ENCODE measurements at regions not wholly inside any gene's neighbourhood (a gene's known extent, or its start where the extent isn't known, plus 50 kb on each side); places are given as distances from the start of the nearest gene placed in this dataset.
A peak's percentile ranks its signal among the peaks of the same experiment; 100 is the strongest.

DNA sequence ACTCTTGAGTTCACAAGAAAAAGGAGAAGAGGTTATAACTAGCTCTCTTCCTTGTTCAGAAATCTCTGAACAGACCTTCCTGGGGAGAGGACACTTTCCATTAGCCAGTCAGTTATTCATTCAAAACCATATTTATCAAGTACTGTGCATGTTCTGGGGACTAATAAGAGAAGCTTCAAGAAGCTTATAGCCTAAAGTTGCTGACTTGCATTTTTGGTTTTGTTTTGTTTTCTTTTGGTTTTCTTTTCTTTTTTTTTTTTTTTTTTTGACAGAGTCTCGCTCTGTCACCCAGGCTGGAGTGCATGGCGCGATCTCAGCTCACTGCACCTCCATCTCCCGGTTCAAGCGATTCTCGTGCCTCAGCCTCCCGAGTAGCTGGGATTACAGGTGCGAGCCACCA, 471.4 kb downstream of the KLF12 start:
- Mint-ChIP-seq H3K9me3 (peaks cover 5% of the 10 kb centered on the region; the same call in 1 of the 2 replicates), H3K27ac (no peak overlapping the region), H3K36me3 (no peaks in the 10 kb centered on the region), H3K4me3 (no peak overlapping the region), H3K4me1 (peaks cover 7% of the 10 kb centered on the region; the same call in 1 of the 2 replicates), H3K27me3 (ENCODE audit: low read depth) (no peaks in the 10 kb centered on the region)
- POLR2A ChIA-PET = no interaction called here
- TF ChIP-seq, protein P1, sequence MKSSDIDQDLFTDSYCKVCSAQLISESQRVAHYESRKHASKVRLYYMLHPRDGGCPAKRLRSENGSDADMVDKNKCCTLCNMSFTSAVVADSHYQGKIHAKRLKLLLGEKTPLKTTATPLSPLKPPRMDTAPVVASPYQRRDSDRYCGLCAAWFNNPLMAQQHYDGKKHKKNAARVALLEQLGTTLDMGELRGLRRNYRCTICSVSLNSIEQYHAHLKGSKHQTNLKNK (CRISPR knock-in tag; IDR thresholded peaks at IDR 0.05) = no peak
- no peak for TF ChIP-seq ZNF396 (CRISPR knock-in tag; IDR thresholded peaks at IDR 0.05; ENCODE audit: borderline replicate concordance)
- no peak for TF ChIP-seq HMGA2 (CRISPR knock-in tag; IDR thresholded peaks at IDR 0.05)
- TF ChIP-seq PRRX2 (CRISPR knock-in tag; IDR thresholded peaks at IDR 0.05) = no peak
- TF ChIP-seq ZNF671 (CRISPR knock-in tag; IDR thresholded peaks at IDR 0.05) = no peak
- CTCF ChIA-PET = interaction anchor here (0.6 kb wide), 1 partner anchor 413 kb away, joined by 3 read pairs; no protein-coding TSS in a partner anchor
- DNase-seq (ENCODE audit: low spot score) = no peak
- ATAC-seq = no peak

DNA sequence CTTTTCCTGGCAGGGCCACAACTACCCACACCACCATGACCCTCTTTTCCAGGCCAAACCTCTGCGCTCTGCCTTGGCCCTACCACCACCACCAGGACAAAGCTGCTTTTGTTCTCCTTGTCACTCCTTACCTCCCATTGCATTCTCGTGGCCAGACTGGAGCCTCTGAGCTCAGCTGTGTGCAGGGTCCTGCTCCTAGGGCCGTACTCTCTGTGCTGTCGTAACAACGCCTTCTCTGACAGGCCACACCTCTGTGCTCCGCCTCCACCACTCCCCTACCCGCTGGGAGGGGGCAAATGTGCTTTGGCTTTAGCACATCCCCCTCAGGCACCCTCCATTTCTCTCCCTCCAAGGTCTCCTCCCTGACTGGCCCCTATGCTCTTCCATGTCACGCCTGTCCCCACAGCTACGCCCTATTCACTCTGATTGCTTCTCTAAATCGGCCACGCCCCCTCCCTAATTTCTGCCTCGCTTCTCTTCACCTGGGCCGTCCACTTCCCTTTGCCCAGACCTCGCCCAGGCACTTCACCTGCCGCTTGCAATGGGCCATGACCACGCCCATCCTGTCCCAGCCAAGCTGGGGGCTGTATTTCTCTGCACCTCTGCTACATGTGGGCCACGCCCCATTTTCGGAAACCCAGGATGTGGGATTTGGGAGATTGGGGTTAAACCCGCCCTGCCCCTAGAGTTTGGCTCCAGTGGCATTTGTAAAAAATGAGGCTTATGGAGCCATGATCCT, 472.3 kb downstream of the KLF12 start:
- no peak overlapping the region for H3K27ac Mint-ChIP-seq
- CTCF ChIA-PET = no interaction called here
- ATAC-seq = peak; percentile 67

DNA sequence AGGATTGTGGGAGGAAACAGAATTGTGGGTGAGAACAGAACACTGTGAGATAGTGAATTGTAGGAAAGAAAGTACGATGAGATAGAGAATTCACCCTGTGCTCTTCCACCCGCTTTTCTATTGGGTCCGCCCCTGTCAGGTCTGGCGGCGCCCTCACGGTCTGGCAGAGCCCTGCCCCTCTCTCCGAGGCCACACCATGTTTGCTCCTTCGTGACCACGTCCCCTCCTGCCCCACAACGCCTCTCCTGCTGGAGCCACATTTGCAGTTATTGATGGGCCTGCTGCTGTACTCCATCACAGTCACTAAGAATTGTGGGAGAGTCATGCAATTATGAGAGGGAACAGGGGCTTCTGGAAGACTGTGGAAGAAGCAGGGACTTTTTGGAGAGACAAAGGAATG, 473.1 kb downstream of the KLF12 start:
- Mint-ChIP-seq H3K27ac (no peak overlapping the region), H3K36me3 (no peaks in the 10 kb centered on the region), H3K9me3 (peaks cover 5% of the 10 kb centered on the region; the same call in 1 of the 2 replicates), H3K4me1 (peaks cover 7% of the 10 kb centered on the region; the same call in 1 of the 2 replicates), H3K4me3 (no peak overlapping the region), H3K27me3 (ENCODE audit: low read depth) (no peaks in the 10 kb centered on the region)
- ATAC-seq (no peak), DNase-seq (ENCODE audit: low spot score) (no peak)
- POLR2A ChIA-PET = no interaction called here
- CTCF ChIA-PET = no interaction called here
- TF ChIP-seq ZNF317 (CRISPR knock-in tag; IDR thresholded peaks at IDR 0.05; ENCODE audit: borderline replicate concordance, low read depth) = no peak
- TF ChIP-seq, protein P2, sequence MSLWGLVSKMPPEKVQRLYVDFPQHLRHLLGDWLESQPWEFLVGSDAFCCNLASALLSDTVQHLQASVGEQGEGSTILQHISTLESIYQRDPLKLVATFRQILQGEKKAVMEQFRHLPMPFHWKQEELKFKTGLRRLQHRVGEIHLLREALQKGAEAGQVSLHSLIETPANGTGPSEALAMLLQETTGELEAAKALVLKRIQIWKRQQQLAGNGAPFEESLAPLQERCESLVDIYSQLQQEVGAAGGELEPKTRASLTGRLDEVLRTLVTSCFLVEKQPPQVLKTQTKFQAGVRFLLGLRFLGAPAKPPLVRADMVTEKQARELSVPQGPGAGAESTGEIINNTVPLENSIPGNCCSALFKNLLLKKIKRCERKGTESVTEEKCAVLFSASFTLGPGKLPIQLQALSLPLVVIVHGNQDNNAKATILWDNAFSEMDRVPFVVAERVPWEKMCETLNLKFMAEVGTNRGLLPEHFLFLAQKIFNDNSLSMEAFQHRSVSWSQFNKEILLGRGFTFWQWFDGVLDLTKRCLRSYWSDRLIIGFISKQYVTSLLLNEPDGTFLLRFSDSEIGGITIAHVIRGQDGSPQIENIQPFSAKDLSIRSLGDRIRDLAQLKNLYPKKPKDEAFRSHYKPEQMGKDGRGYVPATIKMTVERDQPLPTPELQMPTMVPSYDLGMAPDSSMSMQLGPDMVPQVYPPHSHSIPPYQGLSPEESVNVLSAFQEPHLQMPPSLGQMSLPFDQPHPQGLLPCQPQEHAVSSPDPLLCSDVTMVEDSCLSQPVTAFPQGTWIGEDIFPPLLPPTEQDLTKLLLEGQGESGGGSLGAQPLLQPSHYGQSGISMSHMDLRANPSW (CRISPR knock-in tag; conservative IDR thresholded peaks at IDR 0.05; ENCODE audit: low read depth) = no peak
- no peak for TF ChIP-seq TCF7 (CRISPR knock-in tag; IDR thresholded peaks at IDR 0.05; ENCODE audit: low read depth)
- TF ChIP-seq, protein P1 (CRISPR knock-in tag; IDR thresholded peaks at IDR 0.05) = no peak
- TF ChIP-seq, protein P3, sequence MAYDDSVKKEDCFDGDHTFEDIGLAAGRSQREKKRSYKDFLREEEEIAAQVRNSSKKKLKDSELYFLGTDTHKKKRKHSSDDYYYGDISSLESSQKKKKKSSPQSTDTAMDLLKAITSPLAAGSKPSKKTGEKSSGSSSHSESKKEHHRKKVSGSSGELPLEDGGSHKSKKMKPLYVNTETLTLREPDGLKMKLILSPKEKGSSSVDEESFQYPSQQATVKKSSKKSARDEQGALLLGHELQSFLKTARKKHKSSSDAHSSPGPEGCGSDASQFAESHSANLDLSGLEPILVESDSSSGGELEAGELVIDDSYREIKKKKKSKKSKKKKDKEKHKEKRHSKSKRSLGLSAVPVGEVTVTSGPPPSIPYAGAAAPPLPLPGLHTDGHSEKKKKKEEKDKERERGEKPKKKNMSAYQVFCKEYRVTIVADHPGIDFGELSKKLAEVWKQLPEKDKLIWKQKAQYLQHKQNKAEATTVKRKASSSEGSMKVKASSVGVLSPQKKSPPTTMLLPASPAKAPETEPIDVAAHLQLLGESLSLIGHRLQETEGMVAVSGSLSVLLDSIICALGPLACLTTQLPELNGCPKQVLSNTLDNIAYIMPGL (CRISPR knock-in tag; IDR thresholded peaks at IDR 0.05) = no peak
- TF ChIP-seq, protein P4, sequence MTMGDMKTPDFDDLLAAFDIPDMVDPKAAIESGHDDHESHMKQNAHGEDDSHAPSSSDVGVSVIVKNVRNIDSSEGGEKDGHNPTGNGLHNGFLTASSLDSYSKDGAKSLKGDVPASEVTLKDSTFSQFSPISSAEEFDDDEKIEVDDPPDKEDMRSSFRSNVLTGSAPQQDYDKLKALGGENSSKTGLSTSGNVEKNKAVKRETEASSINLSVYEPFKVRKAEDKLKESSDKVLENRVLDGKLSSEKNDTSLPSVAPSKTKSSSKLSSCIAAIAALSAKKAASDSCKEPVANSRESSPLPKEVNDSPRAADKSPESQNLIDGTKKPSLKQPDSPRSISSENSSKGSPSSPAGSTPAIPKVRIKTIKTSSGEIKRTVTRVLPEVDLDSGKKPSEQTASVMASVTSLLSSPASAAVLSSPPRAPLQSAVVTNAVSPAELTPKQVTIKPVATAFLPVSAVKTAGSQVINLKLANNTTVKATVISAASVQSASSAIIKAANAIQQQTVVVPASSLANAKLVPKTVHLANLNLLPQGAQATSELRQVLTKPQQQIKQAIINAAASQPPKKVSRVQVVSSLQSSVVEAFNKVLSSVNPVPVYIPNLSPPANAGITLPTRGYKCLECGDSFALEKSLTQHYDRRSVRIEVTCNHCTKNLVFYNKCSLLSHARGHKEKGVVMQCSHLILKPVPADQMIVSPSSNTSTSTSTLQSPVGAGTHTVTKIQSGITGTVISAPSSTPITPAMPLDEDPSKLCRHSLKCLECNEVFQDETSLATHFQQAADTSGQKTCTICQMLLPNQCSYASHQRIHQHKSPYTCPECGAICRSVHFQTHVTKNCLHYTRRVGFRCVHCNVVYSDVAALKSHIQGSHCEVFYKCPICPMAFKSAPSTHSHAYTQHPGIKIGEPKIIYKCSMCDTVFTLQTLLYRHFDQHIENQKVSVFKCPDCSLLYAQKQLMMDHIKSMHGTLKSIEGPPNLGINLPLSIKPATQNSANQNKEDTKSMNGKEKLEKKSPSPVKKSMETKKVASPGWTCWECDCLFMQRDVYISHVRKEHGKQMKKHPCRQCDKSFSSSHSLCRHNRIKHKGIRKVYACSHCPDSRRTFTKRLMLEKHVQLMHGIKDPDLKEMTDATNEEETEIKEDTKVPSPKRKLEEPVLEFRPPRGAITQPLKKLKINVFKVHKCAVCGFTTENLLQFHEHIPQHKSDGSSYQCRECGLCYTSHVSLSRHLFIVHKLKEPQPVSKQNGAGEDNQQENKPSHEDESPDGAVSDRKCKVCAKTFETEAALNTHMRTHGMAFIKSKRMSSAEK (CRISPR knock-in tag; IDR thresholded peaks at IDR 0.05; ENCODE audit: borderline replicate concordance) = no peak
- TF ChIP-seq GRHL2 (CRISPR knock-in tag; IDR thresholded peaks at IDR 0.05; ENCODE audit: insufficient replicate concordance, severe bottlenecking) = no peak
- TF ChIP-seq HMGA2 (CRISPR knock-in tag; IDR thresholded peaks at IDR 0.05) = no peak
- TF ChIP-seq, protein P5, sequence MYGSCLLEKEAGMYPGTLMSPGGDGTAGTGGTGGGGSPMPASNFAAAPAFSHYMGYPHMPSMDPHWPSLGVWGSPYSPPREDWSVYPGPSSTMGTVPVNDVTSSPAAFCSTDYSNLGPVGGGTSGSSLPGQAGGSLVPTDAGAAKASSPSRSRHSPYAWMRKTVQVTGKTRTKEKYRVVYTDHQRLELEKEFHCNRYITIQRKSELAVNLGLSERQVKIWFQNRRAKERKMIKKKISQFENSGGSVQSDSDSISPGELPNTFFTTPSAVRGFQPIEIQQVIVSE (CRISPR knock-in tag; IDR thresholded peaks at IDR 0.05; ENCODE audit: borderline replicate concordance) = no peak
- TF ChIP-seq CREM (CRISPR knock-in tag; IDR thresholded peaks at IDR 0.05) = no peak
- TF ChIP-seq, protein P6, sequence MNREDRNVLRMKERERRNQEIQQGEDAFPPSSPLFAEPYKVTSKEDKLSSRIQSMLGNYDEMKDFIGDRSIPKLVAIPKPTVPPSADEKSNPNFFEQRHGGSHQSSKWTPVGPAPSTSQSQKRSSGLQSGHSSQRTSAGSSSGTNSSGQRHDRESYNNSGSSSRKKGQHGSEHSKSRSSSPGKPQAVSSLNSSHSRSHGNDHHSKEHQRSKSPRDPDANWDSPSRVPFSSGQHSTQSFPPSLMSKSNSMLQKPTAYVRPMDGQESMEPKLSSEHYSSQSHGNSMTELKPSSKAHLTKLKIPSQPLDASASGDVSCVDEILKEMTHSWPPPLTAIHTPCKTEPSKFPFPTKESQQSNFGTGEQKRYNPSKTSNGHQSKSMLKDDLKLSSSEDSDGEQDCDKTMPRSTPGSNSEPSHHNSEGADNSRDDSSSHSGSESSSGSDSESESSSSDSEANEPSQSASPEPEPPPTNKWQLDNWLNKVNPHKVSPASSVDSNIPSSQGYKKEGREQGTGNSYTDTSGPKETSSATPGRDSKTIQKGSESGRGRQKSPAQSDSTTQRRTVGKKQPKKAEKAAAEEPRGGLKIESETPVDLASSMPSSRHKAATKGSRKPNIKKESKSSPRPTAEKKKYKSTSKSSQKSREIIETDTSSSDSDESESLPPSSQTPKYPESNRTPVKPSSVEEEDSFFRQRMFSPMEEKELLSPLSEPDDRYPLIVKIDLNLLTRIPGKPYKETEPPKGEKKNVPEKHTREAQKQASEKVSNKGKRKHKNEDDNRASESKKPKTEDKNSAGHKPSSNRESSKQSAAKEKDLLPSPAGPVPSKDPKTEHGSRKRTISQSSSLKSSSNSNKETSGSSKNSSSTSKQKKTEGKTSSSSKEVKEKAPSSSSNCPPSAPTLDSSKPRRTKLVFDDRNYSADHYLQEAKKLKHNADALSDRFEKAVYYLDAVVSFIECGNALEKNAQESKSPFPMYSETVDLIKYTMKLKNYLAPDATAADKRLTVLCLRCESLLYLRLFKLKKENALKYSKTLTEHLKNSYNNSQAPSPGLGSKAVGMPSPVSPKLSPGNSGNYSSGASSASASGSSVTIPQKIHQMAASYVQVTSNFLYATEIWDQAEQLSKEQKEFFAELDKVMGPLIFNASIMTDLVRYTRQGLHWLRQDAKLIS (CRISPR knock-in tag; IDR thresholded peaks at IDR 0.05; ENCODE audit: borderline replicate concordance) = no peak

More for the DNA sequence above, 472.3 kb downstream of the KLF12 start:
- peaks cover 7% of the 10 kb centered on the region; the same call in 1 of the 2 replicates for H3K4me1 Mint-ChIP-seq
- no peak overlapping the region for H3K4me3 Mint-ChIP-seq
- peaks cover 5% of the 10 kb centered on the region; the same call in 1 of the 2 replicates for H3K9me3 Mint-ChIP-seq
- TF ChIP-seq ZNF121 (CRISPR knock-in tag; IDR thresholded peaks at IDR 0.05) (peak; percentile 49; the same call in 1 of the 2 replicates), NFATC4 (CRISPR knock-in tag; IDR thresholded peaks at IDR 0.05) (no peak)
- DNase-seq (ENCODE audit: low spot score) = no peak
- H3K27me3 Mint-ChIP-seq (ENCODE audit: low read depth) = no peaks in the 10 kb centered on the region
- POLR2A ChIA-PET = no interaction called here
- H3K36me3 Mint-ChIP-seq = no peaks in the 10 kb centered on the region

Measured in WTC11 (cell line).